Left lung (tissue), 4 donors: ENCODE measurements at regions not wholly inside any gene's neighbourhood (a gene's known extent, or its start where the extent isn't known, plus 50 kb on each side); places are given as distances from the start of the nearest gene placed in this dataset.

Source experiments
- ATAC-seq: fragments of 200-7000 bp; cut with Tn5 transposase; one replicate; pipeline ENCODE4 v1.9.1; 2020; ENCODE audit warnings: moderate library complexity
- DNase-seq, 4 donors: peaks; one replicate each; pipeline ENCODE4 v3.0.0-alpha.2; 2013 to 2020
- H3K27ac ChIP-seq, 2 donors: fragments of 200-600 bp; sonication (generic) in 1 of 2; one replicate each; pipeline versions ENCODE4 v1.5.0 to v1.8.0; 2020 to 2021
- H3K27me3 ChIP-seq, 2 donors: fragments of 200-600 bp; sonication (generic) in 1 of 2; one replicate each; pipeline versions ENCODE4 v1.5.0 to v1.8.0; 2020 to 2021
- H3K36me3 ChIP-seq, 2 donors: fragments of 200-600 bp; sonication (generic) in 1 of 2; one replicate each; pipeline versions ENCODE4 v1.5.0 to v1.8.0; 2020 to 2021
- H3K4me1 ChIP-seq, 2 donors: fragments of 200-600 bp; one replicate each; pipeline ENCODE4 v1.8.0; 2021
- H3K4me3 ChIP-seq, 2 donors: fragments of 200-600 bp; sonication (generic) in 1 of 2; one replicate each; pipeline versions ENCODE4 v1.5.0 to v1.8.0; 2020 to 2021; ENCODE audit warnings: mild to moderate bottlenecking in 1 of 2
- H3K9me3 ChIP-seq, 2 donors: fragments of 200-600 bp; sonication (generic) in 1 of 2; one replicate each; pipeline versions ENCODE4 v1.5.0 to v1.8.0; 2020 to 2021
- intact Hi-C, 2 donors: fragments of 100-400 bp; cut with DNase I; formaldehyde crosslinking; loops; one replicate each; pipeline versions ENCODE4 v1.11.2 to v1.14.2; 2022
- TF ChIP-seq, protein P1 (sequence below), 2 donors: fragments of 200-600 bp; sonication (generic) in 1 of 2; IDR thresholded peaks; one replicate each; pipeline versions ENCODE4 v1.5.0 to v1.8.0; 2021; ENCODE audit warnings: antibody characterized with exemption in 2 of 2
- donor health status: DM: no; HTN: yes; CAD: no.
- donor health status: DM: no; HTN: no; CAD: no.

DNA sequence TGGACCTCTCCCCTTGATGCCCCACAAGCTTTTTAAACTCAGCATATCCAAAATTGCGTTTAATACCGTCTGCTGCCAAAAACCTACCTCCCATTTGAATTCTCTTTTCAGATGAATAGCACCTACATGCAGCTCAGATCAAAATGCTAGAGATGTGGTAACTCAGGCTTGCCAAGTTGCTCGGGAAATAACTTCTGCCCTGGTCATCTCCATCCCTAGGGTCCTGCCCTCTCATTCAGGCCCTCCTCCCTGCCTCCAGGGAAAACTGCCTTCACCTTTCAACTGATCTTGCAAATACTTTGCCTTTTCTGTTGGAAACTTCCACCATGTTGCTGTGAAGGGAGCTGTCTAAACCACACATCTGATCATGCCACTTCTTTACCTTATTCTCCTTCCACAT, 114.1 kb downstream of the SPRY1 start:
- Histone ChIP-seq H3K36me3 (no peaks in the 10 kb centered on the region), H3K4me3 (no peak overlapping the region), H3K27me3 (peaks cover 0 to 6% of the 10 kb centered on the region in 2 donors), H3K9me3 (no peaks in the 10 kb centered on the region), H3K27ac (no peak overlapping the region), H3K4me1 (peaks cover 0 to 5% of the 10 kb centered on the region in 2 donors)
- ATAC-seq = no peak
- intact Hi-C loops = no loop called here
- DNase-seq = no peak
- TF ChIP-seq, protein P1, sequence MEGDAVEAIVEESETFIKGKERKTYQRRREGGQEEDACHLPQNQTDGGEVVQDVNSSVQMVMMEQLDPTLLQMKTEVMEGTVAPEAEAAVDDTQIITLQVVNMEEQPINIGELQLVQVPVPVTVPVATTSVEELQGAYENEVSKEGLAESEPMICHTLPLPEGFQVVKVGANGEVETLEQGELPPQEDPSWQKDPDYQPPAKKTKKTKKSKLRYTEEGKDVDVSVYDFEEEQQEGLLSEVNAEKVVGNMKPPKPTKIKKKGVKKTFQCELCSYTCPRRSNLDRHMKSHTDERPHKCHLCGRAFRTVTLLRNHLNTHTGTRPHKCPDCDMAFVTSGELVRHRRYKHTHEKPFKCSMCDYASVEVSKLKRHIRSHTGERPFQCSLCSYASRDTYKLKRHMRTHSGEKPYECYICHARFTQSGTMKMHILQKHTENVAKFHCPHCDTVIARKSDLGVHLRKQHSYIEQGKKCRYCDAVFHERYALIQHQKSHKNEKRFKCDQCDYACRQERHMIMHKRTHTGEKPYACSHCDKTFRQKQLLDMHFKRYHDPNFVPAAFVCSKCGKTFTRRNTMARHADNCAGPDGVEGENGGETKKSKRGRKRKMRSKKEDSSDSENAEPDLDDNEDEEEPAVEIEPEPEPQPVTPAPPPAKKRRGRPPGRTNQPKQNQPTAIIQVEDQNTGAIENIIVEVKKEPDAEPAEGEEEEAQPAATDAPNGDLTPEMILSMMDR (IDR thresholded peaks at IDR 0.05) = no peak

DNA sequence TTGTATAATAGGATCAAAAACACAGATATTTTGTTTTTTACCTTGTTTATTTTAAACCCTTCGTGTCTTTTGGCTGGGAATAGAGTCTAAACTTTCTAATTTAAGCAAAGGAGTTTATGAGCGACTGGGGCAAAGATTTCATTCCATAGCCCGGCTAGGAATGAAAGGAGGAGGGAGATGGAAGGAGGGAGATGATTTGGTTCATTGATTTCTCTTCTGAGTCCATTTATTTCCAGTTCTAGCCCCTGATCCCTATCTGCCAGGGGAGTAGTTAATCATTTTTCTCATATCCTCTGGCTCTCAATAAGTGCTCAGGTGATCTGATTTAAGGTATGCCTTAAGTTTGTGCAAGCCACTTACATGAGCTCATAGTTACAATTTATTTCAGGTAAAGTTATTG, 120.0 kb downstream of the SPRY1 start:
- no peaks in the 10 kb centered on the region for H3K36me3 ChIP-seq
- ATAC-seq = no peak
- no peak overlapping the region for H3K27ac ChIP-seq
- TF ChIP-seq, protein P1 (IDR thresholded peaks at IDR 0.05) = no peak
- no peaks in the 10 kb centered on the region for H3K27me3 ChIP-seq
- intact Hi-C loops = no loop called here
- H3K9me3 ChIP-seq = no peaks in the 10 kb centered on the region
- no peaks in the 10 kb centered on the region for H3K4me1 ChIP-seq
- no peak overlapping the region for H3K4me3 ChIP-seq
- DNase-seq = no peak

DNA sequence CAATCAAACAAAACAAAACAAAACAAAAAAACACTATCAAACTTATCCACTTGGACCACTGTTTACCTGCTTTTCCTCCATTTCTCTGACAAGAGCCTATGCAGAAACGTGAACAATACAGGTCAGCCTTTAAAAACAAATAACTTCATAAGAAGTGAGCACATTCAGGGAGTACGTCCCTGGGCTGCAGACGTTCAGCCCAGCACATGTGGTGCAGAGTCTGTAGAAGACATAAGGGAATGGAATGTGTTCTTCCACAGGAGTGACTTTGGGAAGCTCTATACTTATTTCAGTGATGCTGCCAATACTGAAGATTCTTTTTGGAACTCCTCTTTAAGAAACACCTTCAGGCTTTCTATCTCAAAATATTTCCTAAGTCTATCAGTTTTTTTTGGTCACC, 120.6 kb downstream of the SPRY1 start:
- no peak for DNase-seq
- ATAC-seq = no peak
- TF ChIP-seq, protein P1 (IDR thresholded peaks at IDR 0.05) = no peak

DNA sequence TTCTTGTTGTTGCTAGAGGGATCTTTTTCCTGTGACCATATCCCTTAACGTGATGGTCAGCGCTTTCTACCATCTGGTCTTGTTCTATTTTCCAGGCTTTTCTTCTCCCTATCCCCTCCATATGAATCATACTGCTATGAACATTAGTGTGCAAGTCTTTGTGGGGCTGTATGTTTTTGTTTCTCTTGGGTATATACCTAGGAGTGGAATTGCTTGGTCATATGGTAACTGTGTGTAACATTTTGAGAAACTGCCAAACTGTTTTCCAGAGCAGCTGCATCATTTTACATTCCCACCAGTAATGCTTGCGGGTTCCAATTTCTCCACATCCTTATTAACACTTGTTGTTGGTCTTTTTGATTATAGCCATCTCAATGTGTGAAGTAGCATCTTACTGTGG, 121.4 kb downstream of the SPRY1 start:
- TF ChIP-seq, protein P1 (IDR thresholded peaks at IDR 0.05) = no peak
- H3K4me1 ChIP-seq = no peaks in the 10 kb centered on the region
- ATAC-seq (no peak), DNase-seq (no peak)
- H3K9me3 ChIP-seq = no peaks in the 10 kb centered on the region
- H3K27ac ChIP-seq = no peak overlapping the region
- H3K4me3 ChIP-seq = no peak overlapping the region
- H3K27me3 ChIP-seq = no peaks in the 10 kb centered on the region
- intact Hi-C loops = no loop called here
- H3K36me3 ChIP-seq = no peaks in the 10 kb centered on the region

More for the DNA sequence above, 120.6 kb downstream of the SPRY1 start:
- no peak overlapping the region for H3K27ac ChIP-seq
- intact Hi-C loops = no loop called here
- no peaks in the 10 kb centered on the region for H3K9me3 ChIP-seq
- no peak overlapping the region for H3K4me3 ChIP-seq
- H3K36me3 ChIP-seq = no peaks in the 10 kb centered on the region
- H3K27me3 ChIP-seq = no peaks in the 10 kb centered on the region
- no peaks in the 10 kb centered on the region for H3K4me1 ChIP-seq

DNA sequence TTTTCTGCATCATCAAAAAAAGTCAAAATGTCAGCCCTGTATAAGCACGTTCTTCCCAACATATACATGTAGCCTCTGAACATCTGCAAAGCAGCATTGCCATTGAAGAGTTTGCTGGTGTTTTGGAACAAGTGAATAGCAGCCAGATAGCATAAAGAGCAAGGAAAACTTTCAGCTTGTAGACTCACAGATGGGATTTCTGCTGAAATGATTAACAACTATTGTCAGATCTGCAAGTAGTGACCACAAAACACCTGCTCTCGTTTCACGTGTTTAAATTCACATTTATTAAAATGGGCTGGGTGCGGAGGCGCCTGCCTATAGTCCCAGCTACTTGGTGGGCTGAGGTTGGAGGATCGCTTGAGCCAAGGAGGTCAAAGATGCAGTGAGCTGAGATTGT, 123.7 kb downstream of the SPRY1 start:
- Histone ChIP-seq H3K4me1 (no peaks in the 10 kb centered on the region), H3K9me3 (no peaks in the 10 kb centered on the region), H3K36me3 (no peaks in the 10 kb centered on the region), H3K4me3 (no peak overlapping the region), H3K27me3 (no peaks in the 10 kb centered on the region), H3K27ac (no peak overlapping the region)
- TF ChIP-seq, protein P1 (IDR thresholded peaks at IDR 0.05) = no peak
- DNase-seq (no peak), ATAC-seq (no peak)
- intact Hi-C loops = no loop called here
